ENCODE measurements at regions not wholly inside any gene's neighbourhood (a gene's known extent, or its start where the extent isn't known, plus 50 kb on each side); places are given as distances from the start of the nearest gene placed in this dataset.

DNA sequence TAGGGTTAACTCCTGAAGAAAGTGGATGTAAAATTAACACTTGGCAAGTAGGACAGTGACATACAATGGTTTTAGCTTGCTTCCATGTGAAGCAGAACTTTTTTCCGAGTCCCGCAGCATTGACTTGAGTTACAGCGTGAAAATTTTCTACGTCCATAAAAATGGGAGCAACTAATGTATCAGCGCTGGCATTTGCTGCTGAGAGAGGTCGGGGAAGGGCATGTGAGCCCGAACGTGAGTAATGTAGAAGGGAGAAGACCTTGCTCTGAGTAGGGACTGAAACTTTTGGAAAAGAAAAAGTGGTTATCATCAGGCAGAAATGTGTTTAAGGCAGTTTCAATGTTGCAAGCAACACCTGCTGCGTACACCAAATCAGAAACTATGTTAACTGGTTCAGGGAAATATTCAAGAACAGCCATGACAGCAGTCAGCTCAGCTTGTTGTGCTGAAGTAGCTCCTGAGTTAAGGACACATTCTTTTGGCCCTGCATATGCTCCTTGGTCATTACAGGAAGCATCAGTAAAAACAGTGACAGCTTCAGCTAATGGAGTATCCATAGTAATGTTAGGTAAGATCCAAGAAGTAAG is 70.9 kb upstream of the ARL4D start:
- TF ChIP-seq, protein P1, sequence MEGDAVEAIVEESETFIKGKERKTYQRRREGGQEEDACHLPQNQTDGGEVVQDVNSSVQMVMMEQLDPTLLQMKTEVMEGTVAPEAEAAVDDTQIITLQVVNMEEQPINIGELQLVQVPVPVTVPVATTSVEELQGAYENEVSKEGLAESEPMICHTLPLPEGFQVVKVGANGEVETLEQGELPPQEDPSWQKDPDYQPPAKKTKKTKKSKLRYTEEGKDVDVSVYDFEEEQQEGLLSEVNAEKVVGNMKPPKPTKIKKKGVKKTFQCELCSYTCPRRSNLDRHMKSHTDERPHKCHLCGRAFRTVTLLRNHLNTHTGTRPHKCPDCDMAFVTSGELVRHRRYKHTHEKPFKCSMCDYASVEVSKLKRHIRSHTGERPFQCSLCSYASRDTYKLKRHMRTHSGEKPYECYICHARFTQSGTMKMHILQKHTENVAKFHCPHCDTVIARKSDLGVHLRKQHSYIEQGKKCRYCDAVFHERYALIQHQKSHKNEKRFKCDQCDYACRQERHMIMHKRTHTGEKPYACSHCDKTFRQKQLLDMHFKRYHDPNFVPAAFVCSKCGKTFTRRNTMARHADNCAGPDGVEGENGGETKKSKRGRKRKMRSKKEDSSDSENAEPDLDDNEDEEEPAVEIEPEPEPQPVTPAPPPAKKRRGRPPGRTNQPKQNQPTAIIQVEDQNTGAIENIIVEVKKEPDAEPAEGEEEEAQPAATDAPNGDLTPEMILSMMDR (IDR thresholded peaks at IDR 0.05; ENCODE audit: low read depth, low read length) = no peak
- TF ChIP-seq, protein P2, sequence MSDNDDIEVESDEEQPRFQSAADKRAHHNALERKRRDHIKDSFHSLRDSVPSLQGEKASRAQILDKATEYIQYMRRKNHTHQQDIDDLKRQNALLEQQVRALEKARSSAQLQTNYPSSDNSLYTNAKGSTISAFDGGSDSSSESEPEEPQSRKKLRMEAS (IDR thresholded peaks at IDR 0.05; ENCODE audit: low read depth, low read length) = no peak

Data from NB4 (cell line).